ENCODE measurements at regions not wholly inside any gene's neighbourhood (a gene's known extent, or its start where the extent isn't known, plus 50 kb on each side); places are given as distances from the start of the nearest gene placed in this dataset.

GRCh38 chr4:176526704-176527103 is 206.9 kb downstream of the SPCS3 start:
- TF ChIP-seq POLR2A (IDR thresholded peaks at IDR 0.05) (no peak), CTCF (IDR thresholded peaks at IDR 0.05) (no peak)
